ENCODE measurements at regions not wholly inside any gene's neighbourhood (a gene's known extent, or its start where the extent isn't known, plus 50 kb on each side); places are given as distances from the start of the nearest gene placed in this dataset.
"Not testable (repeated sequence)": the region's sequence is repeated elsewhere in the genome, so short reads cannot be mapped to it uniquely, and the experiment has no call there.

- TF ChIP-seq EP300 (IDR thresholded peaks at IDR 0.05): no peak
- no peak for TF ChIP-seq CTCF (IDR thresholded peaks at IDR 0.05)
- no peak for TF ChIP-seq POLR2A (IDR thresholded peaks at IDR 0.05)
- no peak for TF ChIP-seq POLR2AphosphoS5 (IDR thresholded peaks at IDR 0.05)
- Histone ChIP-seq H3K4me3 (no peak overlapping the region), H3K9me3 (no peaks in the 10 kb centered on the region), H3K36me3 (no peaks in the 10 kb centered on the region), H3K27me3 (no peaks in the 10 kb centered on the region), H3K27ac (no peak overlapping the region), H3K4me1 (no peaks in the 10 kb centered on the region)
- no peak for DNase-seq (ENCODE audit: low spot score in 2 of 2)
- WGBS: 84% methylated on average over 2 of the region's 2 CpGs
These were observed 254.6 kb upstream of the RBMS3 start for GRCh38 chr3:29026286-29026685.

DNA sequence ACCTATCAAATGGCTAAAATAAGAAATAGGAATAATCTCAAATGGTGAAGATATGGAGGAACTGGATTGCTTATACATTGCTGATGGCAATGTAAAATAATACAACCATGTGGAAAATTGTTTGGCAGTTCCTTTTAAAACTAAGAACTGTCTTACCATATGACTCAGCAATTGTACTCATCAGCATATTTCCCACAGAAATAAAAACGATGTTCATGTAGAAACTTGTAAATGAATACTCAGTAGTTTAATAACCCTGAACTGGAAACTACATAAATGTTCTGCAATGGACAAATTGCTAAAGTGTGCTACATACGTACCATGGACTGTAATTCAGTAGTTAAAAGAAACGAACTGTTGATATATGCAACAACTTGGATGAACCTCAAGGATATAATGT lies 253.9 kb upstream of the RBMS3 start:
- Histone ChIP-seq H3K4me1 (no peaks in the 10 kb centered on the region), H3K27ac (no peak overlapping the region), H3K36me3 (no peaks in the 10 kb centered on the region), H3K9me3 (no peaks in the 10 kb centered on the region), H3K4me3 (no peak overlapping the region), H3K27me3 (no peaks in the 10 kb centered on the region)
- DNase-seq (ENCODE audit: low spot score in 2 of 2): no peak
- WGBS: 48% methylated on average over 3 of the region's 3 CpGs
- TF ChIP-seq POLR2AphosphoS5 (IDR thresholded peaks at IDR 0.05): no peak
- TF ChIP-seq POLR2A (IDR thresholded peaks at IDR 0.05): no peak
- TF ChIP-seq CTCF (IDR thresholded peaks at IDR 0.05): no peak
- no peak for TF ChIP-seq EP300 (IDR thresholded peaks at IDR 0.05)

DNA sequence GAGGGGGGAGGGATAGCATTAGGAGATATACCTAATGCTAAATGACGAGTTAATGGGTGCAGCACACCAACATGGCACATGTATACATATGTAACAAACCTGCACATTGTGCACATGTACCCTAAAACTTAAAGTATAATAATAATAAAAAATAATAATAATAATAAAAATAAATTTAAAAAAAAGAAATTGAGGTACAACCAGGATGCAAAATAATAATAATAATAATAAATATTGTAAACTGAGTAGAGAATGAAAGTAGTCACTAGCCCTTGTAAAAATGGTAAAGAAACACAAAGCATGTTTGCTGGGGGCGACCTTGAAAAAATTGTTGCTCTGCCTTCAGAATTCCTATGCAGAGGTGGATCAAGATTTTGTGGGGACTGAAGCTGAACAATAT lies 249.7 kb upstream of the RBMS3 start:
- DNase-seq (ENCODE audit: low spot score in 2 of 2); H3K9me3 ChIP-seq; H3K36me3 ChIP-seq; H3K27me3 ChIP-seq; H3K4me1 ChIP-seq; H3K27ac ChIP-seq; H3K4me3 ChIP-seq: not testable (repeated sequence)
- 80% methylated on average over 2 of the region's 2 CpGs for WGBS

DNA sequence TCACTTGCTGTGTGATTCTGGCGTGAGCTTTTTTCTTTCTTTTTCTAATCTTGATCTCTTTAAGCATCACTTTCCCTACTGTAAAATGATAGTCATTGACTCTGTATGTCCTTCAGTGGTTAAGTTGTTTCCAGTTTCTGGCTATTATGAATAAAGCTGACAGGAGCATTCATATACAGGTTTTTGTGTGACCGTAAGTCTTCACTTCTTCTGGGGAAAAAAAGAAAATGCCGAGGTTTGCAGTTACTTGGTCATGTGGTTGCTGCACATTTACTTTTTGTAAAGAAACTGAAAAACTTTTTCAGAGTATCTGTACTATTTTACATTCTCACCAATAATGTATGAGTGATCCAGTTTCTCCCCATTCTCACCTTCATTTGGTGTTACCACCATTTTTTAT lies 247.4 kb upstream of the RBMS3 start:
- H3K27me3 ChIP-seq: no peaks in the 10 kb centered on the region
- TF ChIP-seq EP300 (IDR thresholded peaks at IDR 0.05) (no peak), POLR2AphosphoS5 (IDR thresholded peaks at IDR 0.05) (no peak), CTCF (IDR thresholded peaks at IDR 0.05) (no peak), POLR2A (IDR thresholded peaks at IDR 0.05) (no peak)
- H3K36me3 ChIP-seq: no peaks in the 10 kb centered on the region
- WGBS: 92% methylated on average over 3 of the region's 3 CpGs
- H3K4me1 ChIP-seq: no peaks in the 10 kb centered on the region
- H3K9me3 ChIP-seq: no peaks in the 10 kb centered on the region
- no peak overlapping the region for H3K27ac ChIP-seq
- H3K4me3 ChIP-seq: no peak overlapping the region
- DNase-seq (ENCODE audit: low spot score in 2 of 2): no peak

DNA sequence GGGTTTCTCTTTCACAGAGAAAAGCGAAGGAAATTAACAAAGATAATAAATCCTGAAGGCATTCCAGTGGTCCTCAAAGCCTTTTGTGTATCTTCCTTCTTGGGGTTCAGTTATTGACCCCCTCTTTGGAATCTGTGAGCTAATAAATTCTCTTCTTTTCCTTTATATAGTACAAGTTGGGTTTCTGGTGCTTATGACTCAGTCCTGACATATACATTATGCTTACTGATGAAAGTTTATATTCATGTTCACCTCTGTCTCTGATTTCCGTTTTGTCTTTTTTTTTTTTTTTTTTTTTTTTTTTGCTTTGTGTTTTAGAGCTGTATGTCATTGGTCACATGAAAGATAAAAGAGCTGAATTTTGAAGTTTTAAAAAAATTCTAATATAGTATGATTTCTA lies 230.7 kb upstream of the RBMS3 start:
- no peaks in the 10 kb centered on the region for H3K4me1 ChIP-seq
- no peak overlapping the region for H3K4me3 ChIP-seq
- 77% methylated on average over 2 of the region's 2 CpGs for WGBS
- no peak overlapping the region for H3K27ac ChIP-seq
- no peaks in the 10 kb centered on the region for H3K36me3 ChIP-seq
- no peak for DNase-seq (ENCODE audit: low spot score in 2 of 2)
- H3K9me3 ChIP-seq: no peaks in the 10 kb centered on the region
- H3K27me3 ChIP-seq: no peaks in the 10 kb centered on the region
- TF ChIP-seq CTCF (IDR thresholded peaks at IDR 0.05): no peak
- TF ChIP-seq EP300 (IDR thresholded peaks at IDR 0.05): no peak
- TF ChIP-seq POLR2A (IDR thresholded peaks at IDR 0.05): no peak
- no peak for TF ChIP-seq POLR2AphosphoS5 (IDR thresholded peaks at IDR 0.05)

DNA sequence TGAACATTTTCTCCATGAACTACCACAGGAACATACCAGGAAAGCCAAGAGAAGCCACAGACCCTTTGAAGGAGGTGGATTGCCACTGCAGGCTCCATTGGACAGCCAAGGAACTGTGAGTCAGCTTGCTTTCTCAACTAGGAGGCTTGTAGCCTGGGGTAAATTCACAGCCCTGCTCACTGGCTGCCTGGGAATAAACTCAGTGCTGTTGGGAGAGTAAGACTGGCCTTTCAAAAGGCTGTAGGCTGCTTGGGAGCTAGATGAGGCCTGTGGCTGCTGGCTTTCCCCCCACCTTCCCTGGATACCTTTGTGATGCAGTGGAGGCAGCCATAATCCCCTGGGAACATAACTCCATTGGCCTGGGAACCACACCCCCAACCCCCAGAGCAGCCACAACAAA lies 223.5 kb upstream of the RBMS3 start:
- no peaks in the 10 kb centered on the region for H3K4me1 ChIP-seq
- no peaks in the 10 kb centered on the region for H3K9me3 ChIP-seq
- no peaks in the 10 kb centered on the region for H3K27me3 ChIP-seq
- no peak overlapping the region for H3K4me3 ChIP-seq
- TF ChIP-seq CTCF (IDR thresholded peaks at IDR 0.05) (no peak), EP300 (IDR thresholded peaks at IDR 0.05) (no peak), POLR2A (IDR thresholded peaks at IDR 0.05) (no peak), POLR2AphosphoS5 (IDR thresholded peaks at IDR 0.05) (no peak)
- H3K27ac ChIP-seq: no peak overlapping the region
- no peaks in the 10 kb centered on the region for H3K36me3 ChIP-seq
- DNase-seq (ENCODE audit: low spot score in 2 of 2): no peak
